Epithelial cell of proximal tubule (primary cell): ENCODE measurements at regions not wholly inside any gene's neighbourhood (a gene's known extent, or its start where the extent isn't known, plus 50 kb on each side); places are given as distances from the start of the nearest gene placed in this dataset.

ENCODE experiments used
- DNase-seq: peaks from one replicate; pipeline ENCODE4 v3.0.0-alpha.2; 2011; ENCODE audit warnings: low read depth
- H3K4me3 ChIP-seq: 2 replicates; pipeline ENCODE4 v1.5.1; 2011; ENCODE audit warnings: low read depth, mild to moderate bottlenecking, low read length
- TF ChIP-seq, protein P1 (sequence below): conservative IDR thresholded peaks from 2 replicates; pipeline ENCODE4 v1.5.1; 2012; ENCODE audit warnings: low read depth, mild to moderate bottlenecking, low read length

DNA sequence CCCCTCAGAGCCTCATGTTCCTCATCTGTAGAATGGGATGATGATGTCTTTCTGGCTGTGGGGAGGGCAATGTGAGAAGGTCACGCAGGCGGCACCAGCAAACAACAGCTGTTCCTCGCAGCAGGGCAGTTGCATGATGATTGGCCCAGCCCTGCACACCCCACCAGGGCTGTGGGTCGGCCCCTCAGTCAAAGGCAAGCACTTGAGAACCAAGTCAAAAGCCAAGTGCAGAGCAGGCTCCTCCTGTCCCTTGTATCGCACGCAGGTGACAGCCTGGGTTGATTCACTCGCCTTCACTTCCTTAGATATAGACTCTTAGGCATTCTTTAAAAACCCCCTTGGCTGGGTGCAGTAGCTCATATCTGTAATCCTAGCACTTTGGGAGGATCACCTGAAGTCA is 191.9 kb upstream of the C1orf174 start:
- H3K4me3 ChIP-seq = no peak overlapping the region
- TF ChIP-seq, protein P1, sequence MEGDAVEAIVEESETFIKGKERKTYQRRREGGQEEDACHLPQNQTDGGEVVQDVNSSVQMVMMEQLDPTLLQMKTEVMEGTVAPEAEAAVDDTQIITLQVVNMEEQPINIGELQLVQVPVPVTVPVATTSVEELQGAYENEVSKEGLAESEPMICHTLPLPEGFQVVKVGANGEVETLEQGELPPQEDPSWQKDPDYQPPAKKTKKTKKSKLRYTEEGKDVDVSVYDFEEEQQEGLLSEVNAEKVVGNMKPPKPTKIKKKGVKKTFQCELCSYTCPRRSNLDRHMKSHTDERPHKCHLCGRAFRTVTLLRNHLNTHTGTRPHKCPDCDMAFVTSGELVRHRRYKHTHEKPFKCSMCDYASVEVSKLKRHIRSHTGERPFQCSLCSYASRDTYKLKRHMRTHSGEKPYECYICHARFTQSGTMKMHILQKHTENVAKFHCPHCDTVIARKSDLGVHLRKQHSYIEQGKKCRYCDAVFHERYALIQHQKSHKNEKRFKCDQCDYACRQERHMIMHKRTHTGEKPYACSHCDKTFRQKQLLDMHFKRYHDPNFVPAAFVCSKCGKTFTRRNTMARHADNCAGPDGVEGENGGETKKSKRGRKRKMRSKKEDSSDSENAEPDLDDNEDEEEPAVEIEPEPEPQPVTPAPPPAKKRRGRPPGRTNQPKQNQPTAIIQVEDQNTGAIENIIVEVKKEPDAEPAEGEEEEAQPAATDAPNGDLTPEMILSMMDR = no peak
- DNase-seq = no peak

DNA sequence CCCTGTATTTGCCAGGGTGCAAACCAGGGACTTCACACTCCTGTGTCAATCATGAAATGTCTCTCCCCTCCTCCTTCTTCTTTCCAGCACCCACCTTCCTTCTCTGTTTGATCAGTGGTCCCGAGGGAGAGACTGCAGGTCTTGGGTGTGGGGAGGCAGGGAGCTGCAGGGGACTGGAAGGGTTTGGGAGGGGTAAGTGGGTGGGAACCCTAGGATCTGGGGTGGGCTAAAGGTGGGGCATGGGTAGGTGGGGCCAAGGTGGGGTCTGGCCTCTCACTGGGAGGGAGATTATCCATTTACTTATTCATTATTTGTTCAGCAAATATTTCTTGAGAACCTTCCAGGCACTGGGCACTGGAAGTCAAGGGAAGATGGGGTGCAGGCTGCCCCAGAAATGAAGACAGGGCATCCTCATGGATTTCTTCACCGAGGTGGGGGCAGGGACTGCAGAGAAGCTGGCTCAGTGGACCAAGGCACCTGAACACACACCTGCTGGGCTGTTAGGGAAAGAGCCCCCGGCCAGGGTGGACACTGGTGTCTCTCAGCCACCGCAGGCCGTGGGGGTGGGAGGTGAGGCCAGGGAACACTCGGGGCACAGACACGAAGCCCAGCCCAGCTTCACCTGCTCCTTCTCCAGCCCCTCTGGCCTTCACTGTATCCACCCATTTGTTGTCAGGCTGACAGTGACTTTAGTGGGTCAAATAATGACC is 193.9 kb upstream of the C1orf174 start:
- TF ChIP-seq, protein P1 = no peak
- H3K4me3 ChIP-seq = no peak overlapping the region
- no peak for DNase-seq

DNA sequence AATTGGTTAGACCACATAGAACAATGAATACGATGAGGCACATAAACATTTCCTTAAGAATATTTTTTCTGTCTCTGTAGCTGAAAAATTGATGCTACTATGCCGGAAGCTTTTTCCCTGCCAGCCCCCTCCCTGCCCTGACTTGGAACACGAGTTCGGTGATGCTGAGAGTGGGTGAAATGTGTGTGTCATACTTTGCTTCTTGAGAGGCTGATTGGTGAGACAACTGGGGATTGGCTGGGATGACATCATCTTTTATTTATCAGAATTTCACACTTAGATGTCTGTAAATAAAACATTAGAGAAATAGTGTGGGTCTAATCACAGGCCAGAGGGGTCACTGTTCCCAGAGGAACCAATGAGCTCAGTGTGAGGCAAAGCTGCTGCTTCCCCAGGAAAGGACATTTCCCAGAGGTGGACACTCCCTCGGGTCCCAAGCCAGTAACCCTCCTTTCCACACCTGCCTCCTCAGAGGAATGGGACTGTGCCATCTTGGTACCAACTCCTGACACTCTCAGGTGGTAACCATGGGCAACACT is 195.4 kb upstream of the C1orf174 start:
- TF ChIP-seq, protein P1 = no peak
- DNase-seq = no peak
- H3K4me3 ChIP-seq = no peak overlapping the region

DNA sequence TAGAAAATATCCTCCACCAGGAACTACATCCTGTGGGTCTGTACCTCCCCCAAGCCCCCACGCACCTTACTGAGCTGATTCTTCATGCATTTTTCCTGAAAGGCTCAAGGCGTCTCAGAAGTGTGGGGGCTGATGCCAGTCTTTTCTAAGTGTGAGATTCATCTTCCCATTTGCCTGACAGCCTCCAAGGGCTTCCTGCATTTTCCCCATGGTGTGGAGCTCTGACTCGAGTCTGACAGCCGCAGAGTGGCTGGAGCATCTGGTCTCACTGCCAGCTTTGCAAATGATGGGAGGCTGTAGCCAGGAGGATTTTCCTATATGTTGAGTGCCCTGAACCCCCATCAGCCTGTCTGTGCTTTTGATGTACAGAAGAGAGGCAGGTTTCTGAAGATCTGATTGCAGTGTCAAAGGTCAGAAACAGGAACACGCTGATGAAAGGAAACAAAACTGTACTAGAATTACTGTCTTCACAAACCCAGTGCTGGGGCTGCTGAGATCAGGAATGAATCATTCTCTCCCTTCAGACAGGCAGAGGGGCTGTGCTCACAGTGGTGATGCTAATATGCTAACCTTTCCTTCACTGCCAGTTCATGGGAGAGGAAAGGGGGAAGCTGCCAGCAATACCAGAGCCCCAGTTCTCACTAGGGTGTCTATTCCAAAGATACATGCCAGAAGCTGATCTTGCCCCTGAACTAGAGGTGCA is 201.5 kb upstream of the C1orf174 start:
- TF ChIP-seq, protein P1 = no peak
- DNase-seq = no peak
- H3K4me3 ChIP-seq = no peak overlapping the region

DNA sequence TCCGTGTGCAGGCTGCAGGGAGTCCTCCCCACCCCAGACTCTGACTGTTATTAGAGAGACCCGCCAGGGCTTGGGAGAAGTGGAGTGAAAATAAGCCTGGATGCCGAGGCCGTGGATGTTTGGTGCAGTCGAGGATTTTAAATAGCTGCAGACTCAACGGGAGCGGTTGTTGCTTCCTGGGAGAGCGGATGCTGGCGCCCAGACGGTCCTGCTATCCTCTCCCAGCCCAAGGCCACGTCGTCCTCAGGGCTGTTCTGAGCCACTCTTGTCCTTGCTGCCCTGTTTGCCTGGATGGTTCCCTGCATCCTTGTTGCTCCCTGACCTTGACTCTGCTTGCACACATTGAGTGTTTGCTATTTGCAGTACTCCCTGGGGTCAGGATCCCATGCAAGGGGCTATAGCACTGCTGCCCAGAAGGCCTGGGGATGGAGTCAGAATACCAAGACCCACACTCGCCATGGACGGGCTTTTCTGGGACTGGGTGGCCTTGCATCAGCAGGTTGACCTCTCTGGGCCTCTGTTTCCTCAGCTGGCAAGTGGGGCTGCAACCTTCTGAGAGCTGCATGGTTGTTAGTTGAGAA is 205.3 kb upstream of the C1orf174 start:
- TF ChIP-seq, protein P1 = no peak
- no peak for DNase-seq
- no peak overlapping the region for H3K4me3 ChIP-seq

DNA sequence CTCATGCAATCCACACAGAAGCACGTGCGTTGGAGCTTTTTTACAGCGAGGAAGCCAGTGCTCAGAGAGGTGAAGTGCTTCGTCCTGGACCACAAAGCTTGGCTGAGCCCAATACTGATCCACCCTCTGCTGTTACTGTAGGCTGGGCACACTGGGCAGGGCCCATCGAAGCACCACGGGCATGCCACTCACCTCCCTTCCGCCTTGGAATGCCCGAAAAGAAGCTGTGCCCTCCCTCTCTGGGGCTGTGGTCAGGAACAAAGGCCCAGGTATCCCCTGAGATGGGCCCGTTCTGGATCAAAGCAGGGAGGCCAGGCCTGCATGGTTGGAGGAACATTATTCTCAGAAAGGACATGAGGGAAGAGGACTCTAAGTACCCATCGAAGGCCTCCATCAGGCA is 206.7 kb upstream of the C1orf174 start:
- DNase-seq = no peak
- H3K4me3 ChIP-seq = no peak overlapping the region

More for the DNA sequence above, 206.7 kb upstream of the C1orf174 start:
- TF ChIP-seq, protein P1 = no peak
